CD4-positive, alpha-beta T cell treated with Interleukin-6 at 100 ng/mL for 8 hours (primary cell): ENCODE measurements at regions not wholly inside any gene's neighbourhood (a gene's known extent, or its start where the extent isn't known, plus 50 kb on each side); places are given as distances from the start of the nearest gene placed in this dataset.
A peak's percentile ranks its signal among the peaks of the same experiment; 100 is the strongest.
"Not testable (repeated sequence)": the region's sequence is repeated elsewhere in the genome, so short reads cannot be mapped to it uniquely, and the experiment has no call there.

ENCODE experiments used
- DNase-seq: peaks from one replicate; pipeline ENCODE4 v3.0.0-alpha.2; 2020; ENCODE audit warnings: mixed read lengths, low spot score

GRCh38 chr6:134674562-134674961 lies 275.3 kb downstream of the ALDH8A1 start:
- DNase-seq: no peak

DNA sequence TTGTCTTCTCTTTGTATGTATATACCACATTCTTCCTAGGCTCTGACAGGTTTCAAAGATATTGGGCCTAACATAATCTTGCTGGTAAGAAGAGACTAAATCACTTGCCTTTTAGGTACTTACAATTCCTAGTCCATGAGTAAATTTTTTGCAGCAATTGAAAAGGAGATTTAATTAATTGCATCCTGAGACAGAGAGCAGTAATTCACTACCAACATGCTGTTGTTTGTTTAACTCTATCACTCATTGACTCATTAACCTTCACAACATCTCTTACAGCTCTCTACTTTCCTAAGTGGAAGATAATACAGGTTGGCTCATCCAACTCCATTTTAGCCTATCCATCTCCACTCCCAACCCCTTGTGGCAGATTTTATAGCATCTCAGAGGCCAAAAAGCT lies 280.4 kb downstream of the ALDH8A1 start:
- no peak for DNase-seq

- DNase-seq: no peak
These were observed 282.8 kb downstream of the ALDH8A1 start for GRCh38 chr6:134667111-134667510.

DNA sequence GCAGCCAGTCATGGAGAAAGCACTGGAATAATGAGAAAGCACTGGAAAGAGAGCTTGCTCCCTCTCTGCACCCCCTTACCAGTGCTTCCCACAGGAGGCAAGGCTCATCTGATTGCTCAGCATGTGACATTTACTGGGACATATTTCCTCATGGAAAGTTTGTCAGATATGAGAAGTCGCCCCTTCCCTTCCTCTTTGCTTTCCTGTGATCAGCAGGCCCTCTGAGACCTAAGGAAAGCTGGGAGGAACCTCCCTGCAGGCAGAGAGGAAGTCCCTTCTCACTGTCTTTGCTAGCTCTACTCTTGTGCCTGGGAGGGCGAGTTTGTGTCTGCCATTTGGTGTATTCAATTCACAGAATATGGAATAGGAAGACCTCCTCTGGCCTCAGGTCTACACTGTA lies 283.8 kb downstream of the ALDH8A1 start:
- no peak for DNase-seq

- no peak for DNase-seq
These were observed 284.7 kb downstream of the ALDH8A1 start for GRCh38 chr6:134665029-134665723.

DNA sequence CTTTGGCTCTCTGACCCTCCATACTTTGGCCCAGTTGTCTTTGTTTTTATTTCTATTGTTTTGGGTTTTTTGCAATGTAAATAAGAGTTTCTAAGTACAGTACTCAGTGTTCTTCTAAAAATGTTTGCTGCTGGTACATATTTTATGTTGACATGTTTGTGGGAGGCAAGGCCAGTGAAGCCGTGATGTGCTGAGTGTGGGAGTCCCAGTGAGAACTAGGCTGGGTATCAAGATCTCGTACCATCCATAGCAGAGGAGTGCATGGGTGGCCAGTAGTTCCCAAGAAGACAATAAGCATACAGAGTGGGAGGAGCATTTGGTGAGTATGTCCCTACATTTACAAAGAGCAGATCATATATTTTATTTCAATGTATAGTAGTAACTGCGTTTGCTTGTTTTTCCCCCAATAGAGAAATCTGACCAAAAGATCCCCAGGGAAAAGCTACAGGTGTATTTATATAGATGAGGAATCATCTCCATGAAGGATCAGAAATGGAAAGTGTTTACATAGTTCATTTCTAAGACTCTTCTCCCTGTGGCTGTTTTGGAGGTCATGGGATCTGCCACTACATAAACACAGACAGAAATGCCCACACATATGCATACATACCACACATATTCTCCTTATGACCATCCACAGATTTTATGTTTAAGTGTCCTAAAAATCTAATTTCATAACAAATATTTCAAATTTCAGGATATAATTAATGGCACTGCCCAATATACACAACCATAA lies 285.9 kb downstream of the ALDH8A1 start:
- DNase-seq: no peak

DNA sequence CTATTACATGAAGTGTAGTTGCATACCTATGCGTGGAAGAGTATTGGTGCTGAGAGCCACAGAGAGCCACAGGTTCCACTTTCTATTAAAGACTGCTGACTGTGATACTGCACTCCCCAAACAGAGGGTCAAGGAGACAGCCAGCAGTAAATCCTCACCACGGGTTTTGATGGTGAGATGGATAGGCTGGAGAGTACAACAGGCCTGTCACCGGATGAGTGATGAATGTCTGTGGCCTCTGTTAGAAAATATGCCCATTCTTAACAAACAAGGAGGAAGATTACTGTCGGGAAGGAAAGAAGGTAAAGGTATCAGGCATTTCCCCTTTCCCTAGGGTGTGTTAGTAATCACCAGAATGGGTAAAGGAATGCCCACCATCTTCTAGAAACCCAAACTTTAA lies 286.5 kb downstream of the ALDH8A1 start:
- DNase-seq: no peak

GRCh38 chr6:134662077-134662700 lies 287.7 kb downstream of the ALDH8A1 start:
- no peak for DNase-seq

DNA sequence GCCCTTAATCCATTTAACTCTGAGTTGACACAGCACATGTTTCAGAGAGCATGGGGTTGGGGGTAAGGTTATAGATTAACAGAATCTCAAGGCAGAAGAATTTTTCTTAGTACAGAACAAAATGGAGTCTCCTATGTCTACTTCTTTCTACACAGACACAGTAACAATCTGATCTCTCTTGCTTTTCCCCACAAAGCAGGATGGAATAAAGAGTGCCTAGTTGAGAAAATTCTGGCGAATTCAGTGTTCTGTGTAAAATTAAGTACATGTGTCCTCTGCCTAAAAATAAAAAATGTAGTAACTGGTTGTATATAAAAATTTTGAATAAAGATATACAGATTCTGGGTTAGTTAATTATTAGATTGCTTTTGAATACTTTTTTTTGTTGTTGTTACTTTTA lies 290.0 kb downstream of the ALDH8A1 start:
- not testable (repeated sequence) for DNase-seq

- no peak for DNase-seq
These were observed 291.3 kb downstream of the ALDH8A1 start for GRCh38 chr6:134658596-134658995.

DNA sequence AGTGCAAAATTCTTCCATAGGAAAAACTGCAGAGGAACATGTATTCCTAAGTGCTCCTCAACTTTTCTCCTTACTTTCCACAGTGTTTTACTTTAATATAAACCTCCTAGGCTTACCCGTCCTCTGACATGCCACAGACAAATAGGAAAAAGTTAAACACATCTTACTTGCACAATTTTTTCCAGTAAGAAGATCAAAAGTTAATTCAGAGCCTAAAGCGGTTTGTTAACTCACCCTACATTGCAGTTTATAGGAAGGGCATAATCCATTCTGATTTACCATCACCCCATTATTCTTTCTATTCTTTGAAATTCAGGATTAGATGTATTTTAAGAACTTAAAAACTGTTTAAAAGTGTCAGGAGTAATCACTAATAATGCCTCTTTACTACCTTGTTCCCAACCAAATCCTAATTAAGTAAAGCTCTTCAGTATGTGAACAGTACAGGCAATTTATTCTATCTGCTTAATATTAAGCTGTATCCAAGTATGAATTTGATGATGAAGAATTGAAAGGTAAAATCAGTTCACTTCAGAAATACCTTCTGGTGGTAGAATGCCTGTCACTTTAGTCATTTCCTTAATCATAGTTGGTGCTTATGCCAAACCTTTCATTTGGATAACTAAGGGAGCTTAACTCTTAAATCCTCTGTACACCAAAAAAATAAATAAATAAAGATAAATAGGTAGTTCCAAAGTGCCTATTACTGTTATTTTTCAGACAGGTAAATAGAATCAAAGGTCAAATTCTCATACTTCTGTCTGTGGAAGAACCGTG lies 292.0 kb downstream of the ALDH8A1 start:
- DNase-seq: no peak

DNA sequence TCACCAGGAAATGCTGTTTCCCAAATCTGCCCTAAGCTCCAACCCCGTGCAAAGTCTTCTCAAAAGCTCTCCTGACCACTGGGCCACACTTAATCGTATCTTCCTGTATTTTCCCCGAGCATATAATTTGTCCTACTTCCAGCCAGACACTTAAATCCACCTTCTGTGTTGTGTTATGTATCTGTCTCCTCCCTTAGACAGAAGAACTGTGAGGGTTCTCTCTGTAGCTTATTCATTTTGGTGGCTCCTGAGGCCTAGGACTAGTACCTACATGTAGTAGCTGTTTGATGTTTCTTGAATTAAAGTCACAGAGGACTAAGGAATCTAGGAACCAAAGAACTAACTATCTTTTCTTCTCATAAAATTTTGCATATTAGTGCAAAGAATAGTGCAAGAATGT lies 292.6 kb downstream of the ALDH8A1 start:
- DNase-seq: no peak

GRCh38 chr6:134654751-134655150 lies 295.1 kb downstream of the ALDH8A1 start:
- DNase-seq: no peak

GRCh38 chr6:134651519-134651918 lies 298.4 kb downstream of the ALDH8A1 start:
- no peak for DNase-seq

DNA sequence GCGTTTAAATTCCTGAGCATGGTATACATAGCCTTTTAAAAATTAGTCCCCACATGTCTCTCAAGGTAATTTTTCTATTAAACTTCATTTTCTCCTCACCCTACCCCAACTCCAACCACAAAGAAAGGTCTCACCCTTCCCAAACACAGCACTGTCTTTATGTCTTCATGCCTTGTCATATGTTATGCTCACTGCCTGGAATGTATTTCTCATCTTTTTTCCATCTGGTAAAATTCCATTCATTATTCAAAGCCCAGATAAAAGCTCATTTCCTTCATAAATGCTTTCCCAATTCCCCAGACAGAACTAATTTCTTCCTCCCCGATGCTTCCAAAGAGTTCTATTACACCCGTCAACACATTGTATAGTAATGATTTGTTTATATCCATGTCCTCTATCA lies 302.0 kb downstream of the ALDH8A1 start:
- DNase-seq: no peak

DNA sequence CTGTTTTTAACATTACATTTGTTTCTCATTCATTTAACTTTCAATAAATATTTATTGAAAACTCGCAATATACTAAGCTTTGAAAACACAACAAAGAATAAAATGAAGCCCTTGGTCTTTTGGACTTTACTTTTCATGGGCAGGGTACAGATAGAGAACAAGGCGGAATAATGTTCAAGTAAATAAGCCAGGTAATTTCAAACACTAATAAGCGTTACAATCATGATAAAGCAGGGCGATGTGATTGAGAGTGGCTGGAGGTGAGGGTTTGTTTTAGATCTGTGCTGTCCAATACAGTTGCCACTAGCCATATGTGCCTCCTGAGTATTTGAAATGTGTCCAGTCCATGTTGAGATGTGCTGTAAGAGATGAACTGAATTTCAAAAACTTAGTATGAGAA lies 307.1 kb downstream of the ALDH8A1 start:
- no peak for DNase-seq

DNA sequence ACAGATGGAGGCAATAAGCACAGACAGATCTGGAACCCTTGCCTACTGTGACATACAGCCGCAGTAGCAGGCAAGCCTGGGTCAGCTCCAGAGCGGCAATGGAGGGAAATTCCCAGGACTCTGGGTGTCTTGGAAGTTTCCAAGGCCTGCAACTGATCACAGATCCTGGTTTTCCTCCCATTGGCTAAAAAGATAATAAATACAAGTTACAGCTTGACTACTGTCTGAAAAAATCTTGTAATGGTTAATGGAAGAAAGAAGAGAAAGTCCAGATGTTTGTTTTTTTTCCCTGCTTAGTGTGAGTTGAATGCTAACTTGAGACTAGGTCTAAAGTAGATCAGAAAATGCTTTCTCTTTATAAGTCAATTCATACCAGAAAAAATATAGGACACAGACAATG lies 307.6 kb downstream of the ALDH8A1 start:
- DNase-seq: no peak

DNA sequence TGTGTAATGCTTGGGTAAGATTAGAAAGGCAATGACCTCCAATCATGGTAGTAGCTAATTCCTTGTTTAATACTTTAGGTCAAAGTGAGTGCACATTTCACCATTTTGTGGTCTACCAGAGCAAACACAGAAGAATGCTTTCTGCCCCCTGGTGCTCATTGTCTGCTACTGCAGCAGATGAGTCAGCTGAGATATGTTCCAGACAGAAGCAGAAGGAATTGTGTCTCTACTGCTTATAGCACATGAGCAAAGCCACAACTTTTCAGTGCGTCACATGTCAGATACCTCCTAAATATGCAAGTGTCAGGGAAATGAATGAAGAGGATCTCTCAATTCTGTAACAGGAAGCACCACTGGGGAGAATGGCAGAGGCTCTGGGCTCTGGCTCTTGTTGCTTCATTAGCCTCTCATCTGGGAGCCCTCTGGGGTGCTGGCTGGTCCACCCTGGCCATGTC lies 308.9 kb downstream of the ALDH8A1 start:
- peak; percentile 80 for DNase-seq

DNA sequence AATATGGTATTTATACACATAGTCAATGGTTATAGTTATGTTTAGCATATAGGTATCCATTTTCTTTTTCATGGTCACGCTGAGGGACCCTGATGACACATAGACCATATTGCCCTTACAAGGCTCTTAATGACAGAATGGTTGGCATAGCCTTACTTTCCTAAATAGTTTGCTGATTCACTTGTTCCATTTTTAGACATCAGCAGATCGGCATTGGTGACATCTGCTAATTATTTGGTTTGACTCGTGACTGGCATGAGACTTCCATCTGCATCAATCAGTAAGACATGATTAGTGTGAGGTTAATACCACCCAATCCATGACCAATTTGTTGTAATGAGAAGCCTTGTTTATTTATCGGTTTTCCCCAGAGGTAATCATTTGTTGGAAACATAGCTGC lies 309.7 kb downstream of the ALDH8A1 start:
- no peak for DNase-seq

DNA sequence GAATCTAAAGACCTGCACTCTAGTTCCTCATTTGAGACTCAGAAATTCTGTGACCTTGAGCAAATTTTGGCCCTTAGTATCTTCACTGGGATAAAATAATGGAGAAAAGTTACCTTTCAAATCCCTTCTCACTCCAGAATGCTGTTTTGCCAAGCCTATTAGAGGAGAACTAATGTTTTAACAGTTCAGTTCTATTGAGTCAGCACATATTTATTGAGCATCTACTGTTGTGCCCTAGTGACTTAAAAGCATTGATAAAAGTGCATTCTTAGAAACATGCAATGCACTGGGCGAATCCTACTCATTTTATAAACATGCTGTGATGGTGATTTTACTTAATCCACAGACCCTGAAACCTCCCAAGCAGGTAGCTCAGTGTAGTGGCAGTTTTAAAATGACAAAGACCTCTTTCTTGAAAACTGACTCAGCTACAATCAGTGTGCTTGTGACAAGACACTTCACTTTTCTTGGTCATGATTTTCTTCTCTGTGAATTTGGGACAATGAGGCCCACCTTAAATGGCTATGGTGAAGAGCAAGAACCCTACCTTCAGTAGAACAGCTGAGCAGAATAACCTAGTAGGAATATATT lies 312.0 kb downstream of the ALDH8A1 start:
- no peak for DNase-seq

DNA sequence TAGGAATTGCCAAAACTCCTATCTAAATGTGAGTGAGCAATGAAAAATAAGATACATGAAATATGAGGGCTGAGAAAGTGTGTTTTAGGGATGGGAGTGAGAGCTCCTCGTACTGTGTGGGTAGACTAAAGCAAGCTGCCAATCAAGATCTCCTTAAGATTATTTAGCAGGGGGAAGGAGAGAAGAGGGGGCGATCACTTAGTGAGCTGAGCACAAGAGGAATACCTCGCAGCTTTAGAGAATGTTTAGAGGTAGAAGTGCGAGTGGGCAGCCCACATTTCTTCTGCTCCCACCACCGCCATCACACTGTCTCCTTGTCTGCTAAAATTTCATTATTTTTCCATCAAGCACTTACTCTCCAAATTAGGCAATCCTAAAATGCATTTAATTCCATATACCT lies 312.6 kb downstream of the ALDH8A1 start:
- DNase-seq: no peak

GRCh38 chr6:134636186-134636799 lies 313.6 kb downstream of the ALDH8A1 start:
- peak; percentile 48 for DNase-seq
